ENCODE measurements at regions not wholly inside any gene's neighbourhood (a gene's known extent, or its start where the extent isn't known, plus 50 kb on each side); places are given as distances from the start of the nearest gene placed in this dataset.

DNA sequence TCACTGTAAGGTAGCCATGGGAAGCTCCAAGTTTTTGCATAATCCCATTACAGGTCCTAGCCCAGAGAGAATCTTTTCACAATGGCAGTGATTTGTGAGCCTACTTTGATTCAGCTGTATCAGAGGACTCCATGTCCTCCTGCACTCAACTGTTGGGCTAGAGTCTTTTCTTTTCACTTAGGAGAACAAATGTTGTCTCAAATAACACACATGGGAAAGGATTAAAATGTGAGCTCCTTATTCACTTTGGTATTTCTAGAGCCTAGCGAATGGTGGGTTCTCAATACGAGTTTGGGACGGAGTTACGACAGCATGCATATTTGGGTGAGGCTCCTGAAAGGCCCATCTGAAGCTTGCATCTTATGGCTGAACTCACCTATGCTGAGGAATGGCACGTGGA lies 183.5 kb upstream of the STEAP4 start:
- no peak for TF ChIP-seq EZH2phosphoT487 (IDR thresholded peaks at IDR 0.05; ENCODE audit: borderline replicate concordance, low read length)
- TF ChIP-seq, protein P1, sequence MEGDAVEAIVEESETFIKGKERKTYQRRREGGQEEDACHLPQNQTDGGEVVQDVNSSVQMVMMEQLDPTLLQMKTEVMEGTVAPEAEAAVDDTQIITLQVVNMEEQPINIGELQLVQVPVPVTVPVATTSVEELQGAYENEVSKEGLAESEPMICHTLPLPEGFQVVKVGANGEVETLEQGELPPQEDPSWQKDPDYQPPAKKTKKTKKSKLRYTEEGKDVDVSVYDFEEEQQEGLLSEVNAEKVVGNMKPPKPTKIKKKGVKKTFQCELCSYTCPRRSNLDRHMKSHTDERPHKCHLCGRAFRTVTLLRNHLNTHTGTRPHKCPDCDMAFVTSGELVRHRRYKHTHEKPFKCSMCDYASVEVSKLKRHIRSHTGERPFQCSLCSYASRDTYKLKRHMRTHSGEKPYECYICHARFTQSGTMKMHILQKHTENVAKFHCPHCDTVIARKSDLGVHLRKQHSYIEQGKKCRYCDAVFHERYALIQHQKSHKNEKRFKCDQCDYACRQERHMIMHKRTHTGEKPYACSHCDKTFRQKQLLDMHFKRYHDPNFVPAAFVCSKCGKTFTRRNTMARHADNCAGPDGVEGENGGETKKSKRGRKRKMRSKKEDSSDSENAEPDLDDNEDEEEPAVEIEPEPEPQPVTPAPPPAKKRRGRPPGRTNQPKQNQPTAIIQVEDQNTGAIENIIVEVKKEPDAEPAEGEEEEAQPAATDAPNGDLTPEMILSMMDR (conservative IDR thresholded peaks at IDR 0.05; ENCODE audit: low read depth, low read length) = no peak
